Ishikawa (cell line): ENCODE measurements at regions not wholly inside any gene's neighbourhood (a gene's known extent, or its start where the extent isn't known, plus 50 kb on each side); places are given as distances from the start of the nearest gene placed in this dataset.

ENCODE experiments used
- EGR1 ChIP-seq: IDR thresholded peaks from 2 replicates; pipeline ENCODE4 v1.6.1; 2012
- EP300 ChIP-seq: IDR thresholded peaks from 2 replicates; pipeline ENCODE4 v1.6.1; 2012; ENCODE audit warnings: borderline replicate concordance
- NFIC ChIP-seq: IDR thresholded peaks from 2 replicates; pipeline ENCODE4 v1.6.1; 2012

GRCh38 chr19:14310055-14310454 is 71.2 kb upstream of the ADGRE5 start:
- TF ChIP-seq EP300 (no peak), EGR1 (no peak), NFIC (no peak)
